ENCODE measurements at regions not wholly inside any gene's neighbourhood (a gene's known extent, or its start where the extent isn't known, plus 50 kb on each side); places are given as distances from the start of the nearest gene placed in this dataset.

DNA sequence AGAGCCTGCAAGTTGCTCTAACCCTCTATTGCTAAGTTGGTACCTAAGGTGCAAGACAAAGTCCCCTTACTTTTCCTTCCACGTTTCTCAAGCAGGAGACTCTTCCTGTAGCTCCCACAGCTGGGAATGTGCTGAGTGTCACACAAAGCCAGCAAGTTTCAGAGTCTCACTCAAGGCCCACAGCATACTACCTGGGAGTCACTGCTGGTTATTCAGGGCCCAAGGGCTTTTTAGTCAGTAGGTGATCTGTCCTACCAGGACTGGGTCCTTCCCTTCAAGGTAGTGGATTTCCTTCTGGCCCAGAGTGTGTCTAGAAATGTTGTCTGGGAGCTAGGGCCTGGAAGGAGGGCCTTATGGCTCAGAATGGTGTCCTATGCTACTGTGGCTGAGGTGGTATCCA lies 261.9 kb upstream of the CITED2 start:
- TF ChIP-seq, protein P1, sequence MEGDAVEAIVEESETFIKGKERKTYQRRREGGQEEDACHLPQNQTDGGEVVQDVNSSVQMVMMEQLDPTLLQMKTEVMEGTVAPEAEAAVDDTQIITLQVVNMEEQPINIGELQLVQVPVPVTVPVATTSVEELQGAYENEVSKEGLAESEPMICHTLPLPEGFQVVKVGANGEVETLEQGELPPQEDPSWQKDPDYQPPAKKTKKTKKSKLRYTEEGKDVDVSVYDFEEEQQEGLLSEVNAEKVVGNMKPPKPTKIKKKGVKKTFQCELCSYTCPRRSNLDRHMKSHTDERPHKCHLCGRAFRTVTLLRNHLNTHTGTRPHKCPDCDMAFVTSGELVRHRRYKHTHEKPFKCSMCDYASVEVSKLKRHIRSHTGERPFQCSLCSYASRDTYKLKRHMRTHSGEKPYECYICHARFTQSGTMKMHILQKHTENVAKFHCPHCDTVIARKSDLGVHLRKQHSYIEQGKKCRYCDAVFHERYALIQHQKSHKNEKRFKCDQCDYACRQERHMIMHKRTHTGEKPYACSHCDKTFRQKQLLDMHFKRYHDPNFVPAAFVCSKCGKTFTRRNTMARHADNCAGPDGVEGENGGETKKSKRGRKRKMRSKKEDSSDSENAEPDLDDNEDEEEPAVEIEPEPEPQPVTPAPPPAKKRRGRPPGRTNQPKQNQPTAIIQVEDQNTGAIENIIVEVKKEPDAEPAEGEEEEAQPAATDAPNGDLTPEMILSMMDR (IDR thresholded peaks at IDR 0.05; ENCODE audit: insufficient read depth, low read depth, low read length): no peak
- no peak for TF ChIP-seq EZH2 (IDR thresholded peaks at IDR 0.05; ENCODE audit: insufficient read depth, low read length)
